ENCODE measurements at regions not wholly inside any gene's neighbourhood (a gene's known extent, or its start where the extent isn't known, plus 50 kb on each side); places are given as distances from the start of the nearest gene placed in this dataset.
"Not testable (repeated sequence)": the region's sequence is repeated elsewhere in the genome, so short reads cannot be mapped to it uniquely, and the experiment has no call there.

DNA sequence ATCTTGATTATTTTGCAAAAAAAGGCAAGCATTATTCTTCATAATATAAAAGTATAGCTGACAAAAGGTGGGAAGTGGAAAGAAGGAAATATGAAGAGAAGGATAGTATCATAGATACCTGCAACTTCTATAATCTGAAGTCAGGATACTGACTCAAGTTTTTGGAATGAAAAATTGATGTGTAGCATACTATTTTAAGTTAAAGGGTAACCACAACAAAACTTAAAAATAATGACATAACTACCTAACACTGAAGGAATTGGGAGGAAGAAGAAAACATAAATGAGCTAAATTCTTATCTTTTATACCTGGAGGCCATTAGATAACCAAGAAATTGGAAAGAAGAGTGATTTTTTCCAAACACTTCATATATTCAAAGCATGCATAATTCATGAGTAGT is 51.8 kb upstream of the TLE1 start:
- DNase-seq = no peak

DNA sequence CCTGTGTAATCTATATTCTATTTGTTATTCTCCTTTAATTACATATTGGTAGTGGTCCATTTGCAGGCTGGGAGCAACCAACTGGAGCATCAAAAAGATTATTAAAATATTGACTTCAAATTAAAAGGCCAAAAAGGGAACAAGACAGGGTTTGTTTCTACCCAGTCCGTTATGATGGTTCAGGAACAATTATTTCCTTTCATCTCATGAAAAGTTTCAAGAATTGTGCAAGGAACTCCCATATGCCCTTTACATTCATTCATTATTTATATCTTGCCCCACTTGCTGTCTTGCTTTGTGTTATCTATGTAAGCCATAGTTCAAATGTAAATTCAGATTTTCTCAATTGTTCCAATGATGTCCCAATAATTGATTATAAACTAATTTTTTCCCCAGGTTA is 58.7 kb upstream of the TLE1 start:
- DNase-seq = no peak

- no peak for DNase-seq
Measured at GRCh38 chr9:81753436-81753835, 64.1 kb upstream of the TLE1 start.

- DNase-seq = no peak
Measured at GRCh38 chr9:81754245-81754644, 64.9 kb upstream of the TLE1 start.

DNA sequence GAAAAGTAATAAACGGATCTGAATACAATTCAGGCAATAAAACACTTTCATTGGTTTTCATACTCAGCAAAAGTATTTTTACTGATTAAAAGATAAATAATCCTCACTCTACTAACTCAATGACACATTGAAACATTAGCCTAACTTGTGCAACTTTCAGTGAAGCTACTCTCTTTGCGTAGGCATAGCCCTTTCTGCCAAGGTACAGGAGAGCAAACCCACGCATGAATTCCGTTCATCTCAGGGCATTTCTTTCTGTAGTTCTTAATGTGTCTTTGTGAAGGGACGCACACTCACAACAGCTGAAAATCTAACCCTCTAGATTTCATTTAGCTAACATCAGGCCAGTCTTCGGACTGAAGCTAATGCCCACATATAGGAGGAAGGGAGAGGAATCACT is 66.4 kb upstream of the TLE1 start:
- no peak for DNase-seq

- DNase-seq = no peak
Measured at GRCh38 chr9:81756561-81756960, 67.2 kb upstream of the TLE1 start.

GRCh38 chr9:81758123-81758797 is 68.9 kb upstream of the TLE1 start:
- DNase-seq = no peak

DNA sequence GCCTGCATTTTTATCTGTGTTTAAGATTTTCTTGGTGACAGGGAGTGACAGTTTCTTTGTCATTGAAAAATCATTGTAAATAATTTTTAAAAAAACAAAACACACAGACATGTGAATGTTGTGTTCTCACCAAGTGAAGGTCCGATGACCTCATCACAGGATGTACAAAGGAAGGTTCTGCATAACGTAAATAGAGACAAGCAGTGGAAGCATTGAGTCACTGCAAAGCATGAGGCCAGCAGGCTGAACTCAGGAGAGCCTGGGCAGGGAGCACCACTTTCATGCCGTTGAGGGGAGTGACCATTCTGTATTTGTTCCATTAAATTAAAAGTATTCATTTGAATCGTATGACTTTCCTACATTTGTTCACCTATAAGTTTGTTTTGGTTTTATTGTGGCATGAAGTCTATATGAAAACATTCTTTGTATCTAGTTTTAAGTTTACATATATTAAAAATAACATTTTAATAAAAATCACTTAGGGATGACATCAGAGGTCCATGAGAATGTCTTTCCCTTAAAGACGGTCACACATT is 70.4 kb upstream of the TLE1 start:
- peak; percentile 36 for DNase-seq

DNA sequence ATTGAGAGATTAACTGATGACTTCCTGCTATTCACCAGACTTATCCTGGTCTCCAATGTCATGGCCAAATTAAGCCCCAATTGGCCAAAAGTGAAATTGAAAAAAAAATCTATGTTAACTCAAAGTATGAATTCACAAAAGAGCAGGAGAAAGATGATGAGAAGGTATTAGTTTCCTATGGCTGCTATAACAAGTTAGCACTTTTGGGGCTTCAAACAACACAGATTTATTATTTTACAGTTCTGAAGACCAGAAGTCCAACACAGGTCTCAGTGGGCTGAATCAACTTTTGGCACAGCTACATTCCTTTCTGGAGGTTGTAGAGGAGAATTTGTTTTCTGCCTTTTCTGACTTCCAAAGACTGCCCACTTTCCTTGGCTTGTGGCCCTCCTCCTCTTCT is 78.6 kb upstream of the TLE1 start:
- DNase-seq = no peak

- peak; percentile 29 for DNase-seq
Measured at GRCh38 chr9:81771571-81771970, 82.2 kb upstream of the TLE1 start.

DNA sequence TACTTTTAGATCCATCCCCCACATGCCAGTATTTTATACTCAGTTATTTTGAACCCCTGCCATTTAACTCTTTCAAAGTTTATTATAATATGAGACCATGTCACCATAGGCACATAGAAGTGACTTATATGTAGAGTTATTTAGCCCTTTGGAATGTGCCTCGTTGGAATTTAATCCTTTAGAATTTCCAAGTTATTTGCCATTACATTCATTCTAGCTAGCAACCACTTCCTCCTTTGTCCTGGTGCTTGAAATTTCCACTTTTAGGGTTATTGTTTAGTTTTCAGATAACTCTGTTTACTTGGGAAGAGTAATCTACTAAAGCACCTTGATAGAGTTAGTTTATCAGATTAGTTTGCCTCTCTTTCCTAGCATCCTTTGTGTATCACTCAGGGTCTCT is 82.8 kb upstream of the TLE1 start:
- DNase-seq = no peak

DNA sequence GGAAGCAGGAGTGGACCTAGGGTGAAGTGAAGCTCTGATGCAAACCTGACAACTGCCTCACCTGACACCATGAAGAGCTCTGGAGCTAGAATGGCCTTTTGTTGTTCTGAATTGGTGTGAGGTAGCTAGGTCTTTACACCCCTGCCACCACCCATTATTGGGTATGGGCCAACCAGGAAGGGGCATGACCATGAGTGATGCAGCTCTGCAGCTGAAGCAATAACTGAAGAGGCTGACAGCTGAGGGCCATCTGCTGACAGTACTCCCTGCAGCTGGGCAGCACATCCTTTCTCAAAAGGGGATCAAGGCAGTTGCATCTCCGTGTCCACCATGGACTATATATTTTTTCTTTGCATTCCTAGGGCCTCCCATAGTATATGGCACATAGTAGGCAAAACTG is 87.0 kb upstream of the TLE1 start:
- no peak for DNase-seq

- no peak for DNase-seq
Measured at GRCh38 chr9:81776834-81777233, 87.5 kb upstream of the TLE1 start.

- DNase-seq = no peak
Measured at GRCh38 chr9:81777482-81777881, 88.1 kb upstream of the TLE1 start.

DNA sequence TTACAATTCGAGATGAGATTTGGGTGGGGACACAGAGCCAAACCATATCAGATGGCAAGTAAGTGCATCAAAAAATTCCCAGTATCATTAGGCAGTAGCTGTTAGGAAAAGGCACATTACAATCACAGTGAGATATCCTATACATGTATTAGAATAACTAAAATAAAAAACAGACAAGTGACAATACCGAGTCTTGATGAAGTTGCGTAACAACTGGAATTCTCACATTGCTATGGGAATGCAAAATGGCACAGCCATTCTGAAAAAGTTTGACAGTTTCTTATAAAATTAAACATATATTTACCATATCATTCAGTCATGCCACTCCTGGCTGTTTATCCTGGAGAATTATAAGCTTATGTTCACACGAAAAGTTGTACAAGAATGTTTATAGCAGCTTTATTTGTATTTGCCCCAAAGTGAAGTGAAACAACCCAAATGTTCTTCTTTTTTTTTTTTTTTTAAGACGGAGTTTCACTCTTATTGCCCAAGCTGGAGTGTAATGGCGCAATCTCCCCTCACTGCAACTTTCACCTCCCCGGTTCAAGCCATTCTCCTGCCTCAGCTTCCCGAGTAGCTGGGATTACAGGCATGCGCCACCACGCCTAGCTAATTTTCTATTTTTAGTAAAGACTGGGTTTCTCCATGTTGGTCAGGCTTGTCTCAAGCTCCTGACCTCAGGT is 93.1 kb upstream of the TLE1 start:
- DNase-seq = no peak

DNA sequence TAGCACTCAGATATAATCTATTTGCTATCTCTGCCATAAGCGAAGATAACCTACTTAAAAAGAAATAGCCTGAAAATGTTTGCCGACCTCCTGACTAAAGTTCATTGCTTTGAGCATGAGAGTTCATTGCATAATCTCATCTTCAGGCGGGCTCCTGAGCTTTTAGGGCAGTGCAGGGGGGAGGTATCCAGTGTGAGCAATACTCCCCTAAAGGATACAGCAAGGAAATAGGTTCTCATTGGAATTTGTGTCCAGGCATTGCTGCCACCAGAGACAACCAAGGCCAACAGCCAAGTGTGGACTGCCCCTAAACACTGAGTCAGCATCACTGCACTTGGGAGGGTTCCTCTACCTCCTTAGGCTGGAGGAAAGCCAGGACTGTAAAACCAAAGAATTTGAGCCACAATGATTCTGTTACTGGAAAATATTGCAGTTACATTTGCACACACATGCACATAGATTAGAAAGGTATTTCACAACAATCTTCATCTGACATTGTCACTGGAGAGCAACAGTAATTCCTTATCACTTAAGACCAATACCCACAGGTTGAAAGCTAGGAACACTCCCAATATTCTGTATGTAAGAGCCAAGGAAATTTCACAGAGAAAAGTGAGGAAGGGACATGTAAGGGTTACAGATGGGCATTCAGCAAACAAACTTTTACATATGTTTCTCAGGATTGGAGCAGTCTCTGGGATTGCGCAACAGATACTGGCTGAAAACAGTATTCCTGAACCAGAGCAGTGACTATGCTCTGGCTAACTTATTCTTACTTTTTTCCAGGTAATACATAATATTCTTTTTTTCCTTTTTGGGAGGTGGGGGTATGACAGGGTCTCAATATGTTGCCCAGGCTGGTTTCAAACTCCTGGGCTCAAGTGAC is 98.6 kb upstream of the TLE1 start:
- peak; percentile 84 for DNase-seq

DNA sequence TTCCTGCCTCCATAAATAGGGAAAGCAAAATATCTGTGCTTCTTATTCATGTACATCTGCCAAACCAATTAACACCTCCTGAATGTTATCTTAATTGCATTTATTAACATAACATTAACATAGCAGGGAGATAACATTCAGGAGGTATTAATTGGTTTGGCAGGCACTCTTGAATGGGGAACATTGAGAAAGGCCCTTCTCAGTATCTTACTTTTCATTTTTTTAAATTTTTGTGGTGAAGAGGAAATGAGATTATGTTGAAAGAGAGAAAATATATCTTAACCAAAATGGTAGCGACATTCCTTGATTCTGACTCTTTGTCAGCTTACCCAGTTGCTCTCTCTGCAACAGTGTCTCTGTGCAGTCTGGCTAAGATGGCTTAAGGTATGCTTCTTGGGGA is 100.4 kb upstream of the TLE1 start:
- DNase-seq = no peak

GRCh38 chr9:81790166-81790565 is 100.8 kb upstream of the TLE1 start:
- no peak for DNase-seq

GRCh38 chr9:81791076-81791475 is 101.7 kb upstream of the TLE1 start:
- DNase-seq = no peak

- DNase-seq = no peak
Measured at GRCh38 chr9:81798606-81799005, 109.3 kb upstream of the TLE1 start.

- DNase-seq = peak; percentile 16
Measured at GRCh38 chr9:81801190-81801589, 111.8 kb upstream of the TLE1 start.

DNA sequence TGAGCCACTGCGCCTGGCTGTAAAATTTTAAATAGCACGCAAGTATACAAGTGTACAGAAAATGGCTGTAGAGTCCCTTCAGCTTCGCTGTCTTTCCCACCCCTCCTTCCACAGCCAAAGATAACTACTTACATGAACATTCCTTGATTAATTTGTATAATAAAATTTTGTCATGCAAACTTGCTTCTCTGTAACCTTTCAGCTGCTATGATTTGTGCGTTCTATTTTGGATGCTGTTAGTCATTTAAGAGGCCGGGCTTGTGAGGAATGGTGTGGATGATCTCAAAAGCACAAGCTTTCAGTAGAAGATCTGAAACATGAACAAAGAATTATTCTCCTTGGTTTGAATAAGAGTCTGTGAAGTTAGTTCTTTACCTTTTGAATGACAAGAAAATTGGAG is 115.0 kb upstream of the TLE1 start:
- DNase-seq = no peak

DNA sequence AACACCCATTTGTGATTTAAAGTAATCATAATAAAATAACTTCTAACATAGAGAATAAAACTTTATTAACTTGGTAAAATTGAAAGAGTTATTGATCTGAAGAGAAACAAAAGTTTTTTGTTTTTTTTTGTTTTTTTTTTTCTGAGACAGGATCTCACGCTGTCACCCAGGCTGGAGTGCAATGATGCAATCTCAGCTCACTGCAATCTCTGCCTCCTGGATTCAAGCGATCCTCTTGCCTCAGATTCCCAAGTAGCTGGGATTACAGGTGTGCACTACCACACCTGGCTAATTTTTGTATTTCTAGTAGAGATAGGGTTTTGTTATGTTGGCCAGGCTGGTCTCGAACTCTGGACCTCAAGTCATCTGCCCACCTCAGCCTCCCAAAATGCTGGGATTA is 116.5 kb upstream of the SPATA31D4 start:
- not testable (repeated sequence) for DNase-seq

DNA sequence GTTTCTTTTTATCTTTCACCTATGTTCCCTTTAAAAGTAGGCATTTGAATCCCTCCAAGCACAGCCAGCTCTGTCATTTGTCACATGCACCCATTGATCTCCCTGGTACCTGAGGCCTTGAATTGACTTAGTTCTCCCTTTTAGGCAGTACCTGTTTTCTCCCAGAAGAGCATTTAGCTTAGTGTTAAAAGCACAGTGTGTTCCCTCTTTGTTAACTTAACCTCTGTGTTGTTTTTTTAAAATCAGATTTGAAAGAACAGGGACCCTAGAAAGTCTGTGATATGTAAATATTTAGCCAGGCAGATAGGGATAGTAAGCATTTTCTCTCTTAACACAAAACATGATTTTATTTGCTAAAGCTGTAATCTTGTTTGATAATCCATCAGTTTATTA is 113.8 kb upstream of the SPATA31D4 start:
- no peak for DNase-seq
